Endometrial microvascular endothelial cells (primary cell): ENCODE measurements at regions not wholly inside any gene's neighbourhood (a gene's known extent, or its start where the extent isn't known, plus 50 kb on each side); places are given as distances from the start of the nearest gene placed in this dataset.
"Not testable (repeated sequence)": the region's sequence is repeated elsewhere in the genome, so short reads cannot be mapped to it uniquely, and the experiment has no call there.

ENCODE experiments used
- in situ Hi-C: cut with HindIII; loops from 2 replicates; pipeline ENCODE4 v1.10.0; 2017; ENCODE audit warnings: low sequenced_read_pairs, low pct_unique_long_range_greater_than_20kb; ENCODE audit errors: inconsistent ontology term

DNA sequence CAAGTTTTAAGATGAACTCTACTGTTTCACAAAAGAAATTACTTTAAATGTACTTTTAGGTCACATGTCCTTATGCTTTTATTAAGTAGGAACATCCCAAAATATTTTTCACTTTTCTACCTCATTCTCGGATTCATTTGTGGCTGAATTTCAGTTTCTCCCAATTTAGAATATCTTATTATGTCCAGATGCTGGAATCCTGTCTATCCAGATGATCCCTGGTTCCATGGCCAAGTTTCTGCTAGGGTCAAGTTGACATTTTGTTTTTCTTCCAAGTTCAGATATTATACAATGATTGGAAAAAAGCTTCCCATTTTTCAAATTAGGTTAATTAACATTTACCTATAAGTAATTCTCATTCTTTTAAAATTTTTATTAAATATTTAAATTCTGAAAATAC lies 181.8 kb upstream of the SLC16A7 start:
- in situ Hi-C loops: no loop called here

DNA sequence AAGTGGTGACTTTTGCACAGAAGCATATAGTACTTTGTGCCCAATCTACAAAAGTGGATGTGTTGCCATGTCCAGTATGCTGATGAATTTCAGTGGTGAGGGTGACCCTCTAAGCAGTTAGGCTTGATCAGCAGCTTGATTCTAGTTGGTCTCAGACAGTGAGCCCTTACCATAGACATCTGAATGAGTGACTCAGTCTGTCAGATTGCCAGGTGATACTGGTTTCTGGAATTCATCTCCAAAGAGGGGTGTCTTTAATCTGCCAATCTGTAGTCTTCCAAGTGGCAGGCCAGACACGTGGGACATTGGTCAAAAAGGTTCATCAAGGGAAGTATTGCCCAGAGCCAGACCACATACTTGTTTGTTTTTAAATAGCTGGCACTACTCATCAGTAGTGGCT lies 187.4 kb upstream of the SLC16A7 start:
- in situ Hi-C loops: no loop called here

- in situ Hi-C loops: no loop called here
These were observed 188.0 kb upstream of the SLC16A7 start for GRCh38 chr12:59407799-59408198.

DNA sequence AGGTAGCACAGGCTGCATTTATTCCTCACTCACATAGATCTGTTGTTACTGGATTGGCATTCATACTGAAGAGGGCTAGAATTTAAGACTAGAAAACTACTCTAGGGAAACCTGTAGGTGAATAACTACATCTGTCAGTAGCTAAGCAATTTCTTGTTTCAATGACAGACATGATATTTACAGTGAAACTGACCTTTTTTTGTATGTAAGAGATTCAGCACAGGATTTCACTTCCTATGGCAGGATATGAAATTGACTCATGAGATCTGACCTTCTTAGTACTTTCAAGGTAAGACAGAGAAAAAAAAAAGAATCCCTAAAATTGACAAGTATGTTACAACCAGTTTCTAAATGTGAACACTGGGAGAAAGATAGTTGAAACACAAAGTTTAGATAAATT lies 189.8 kb upstream of the SLC16A7 start:
- in situ Hi-C loops: no loop called here

DNA sequence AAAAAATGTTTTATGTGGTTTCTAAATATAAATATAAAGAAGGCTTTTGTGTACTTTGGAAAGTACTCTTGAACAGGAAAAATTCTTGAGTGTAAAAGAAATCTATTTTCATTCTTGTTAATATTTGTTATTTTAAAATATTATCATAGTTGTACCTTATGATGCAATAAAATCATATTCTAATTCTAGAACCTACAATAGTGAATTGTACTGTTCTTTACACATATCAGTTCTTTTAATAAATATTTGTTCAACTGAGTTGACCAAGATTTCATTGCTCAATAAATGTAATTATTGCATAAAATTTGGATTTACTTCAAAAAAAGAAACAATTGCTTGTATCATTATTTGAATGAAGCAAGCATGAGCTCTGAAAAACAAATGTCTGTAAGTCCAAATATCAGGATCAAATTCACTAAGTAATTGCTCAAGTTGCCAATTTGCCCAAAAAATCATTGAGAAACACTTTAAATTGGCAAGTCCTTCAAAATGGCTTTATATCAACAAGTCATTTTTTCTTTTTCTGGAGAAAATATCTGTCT lies 191.6 kb upstream of the SLC16A7 start:
- in situ Hi-C loops: no loop called here

- in situ Hi-C loops: no loop called here
These were observed 192.4 kb upstream of the SLC16A7 start for GRCh38 chr12:59403259-59403932.

GRCh38 chr12:59401862-59402261 lies 194.0 kb upstream of the SLC16A7 start:
- in situ Hi-C loops: no loop called here

DNA sequence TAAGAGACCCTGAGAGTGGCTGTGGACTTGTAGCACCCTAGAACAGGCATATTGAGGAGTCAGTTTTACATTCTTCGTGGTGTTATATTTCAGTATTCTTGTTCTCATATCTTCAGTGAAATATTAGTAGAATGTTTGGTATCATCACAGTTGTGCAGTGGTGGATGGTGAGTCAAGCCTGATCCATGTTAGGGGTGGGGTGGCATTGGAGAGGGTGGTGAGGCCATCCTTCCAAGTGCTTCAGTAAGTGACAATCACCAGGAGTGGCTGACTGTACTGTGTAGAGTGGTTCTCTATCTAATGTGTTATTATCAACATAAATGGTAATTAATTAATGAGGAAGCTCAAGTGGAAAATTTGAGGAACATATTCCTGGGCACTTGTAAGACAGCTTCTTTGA lies 197.7 kb upstream of the SLC16A7 start:
- in situ Hi-C loops: no loop called here

GRCh38 chr12:59396919-59397318 lies 198.9 kb upstream of the SLC16A7 start:
- in situ Hi-C loops: no loop called here

DNA sequence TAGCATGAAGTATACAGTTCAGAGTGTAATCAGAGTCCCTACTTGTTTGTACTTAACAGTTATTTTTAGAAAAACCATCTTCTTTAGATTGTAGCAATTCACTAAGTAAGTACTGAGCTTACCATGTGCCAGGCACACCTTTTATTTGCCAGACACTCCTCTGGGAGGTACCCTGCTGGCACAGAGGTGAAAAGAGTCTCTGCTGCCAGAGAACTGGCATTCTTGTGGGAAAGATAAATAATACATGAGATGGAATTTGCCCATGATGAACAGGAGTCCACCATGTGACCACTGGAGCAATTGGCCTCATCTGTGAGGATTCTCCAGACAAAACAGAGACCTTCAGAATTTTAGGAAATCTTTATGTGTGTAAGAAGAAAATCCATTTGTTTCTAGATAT lies 199.3 kb upstream of the SLC16A7 start:
- in situ Hi-C loops: no loop called here

DNA sequence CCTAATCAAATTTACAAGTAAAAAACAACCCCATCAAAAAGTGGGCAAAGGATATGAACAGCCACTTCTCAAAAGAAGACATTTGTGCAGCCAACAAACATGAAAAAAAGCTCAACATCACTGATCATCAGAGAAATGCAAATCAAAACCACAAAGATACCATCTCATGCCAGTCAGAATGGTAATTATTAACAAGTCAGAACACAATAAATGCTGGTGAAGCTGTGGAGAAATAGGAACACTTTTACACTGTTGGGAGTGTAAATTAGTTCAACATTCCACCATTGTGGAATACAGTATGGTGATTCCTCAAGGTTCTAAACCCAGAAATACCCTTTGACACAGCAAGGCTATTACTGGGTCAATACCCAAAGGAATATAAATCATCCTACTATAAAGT lies 200.5 kb upstream of the SLC16A7 start:
- in situ Hi-C loops: not testable (repeated sequence)

DNA sequence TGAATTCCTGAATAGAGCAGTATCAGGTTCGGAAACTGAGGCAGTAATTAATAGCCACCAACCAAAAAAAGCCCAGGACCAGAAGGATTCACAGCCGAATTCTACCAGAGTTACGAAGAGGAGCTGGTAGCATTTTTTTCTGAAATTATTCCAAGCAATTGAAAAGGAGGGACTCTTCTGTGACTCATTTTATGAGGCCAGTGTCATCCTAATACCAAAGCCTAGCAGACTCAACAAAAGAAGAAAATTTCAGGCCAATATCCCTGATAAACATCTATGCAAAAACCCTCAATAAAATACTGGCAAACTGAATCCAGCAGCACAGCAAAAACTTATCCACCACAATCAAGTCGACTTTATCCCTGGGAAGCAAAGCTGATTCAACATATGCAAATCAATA lies 202.3 kb upstream of the SLC16A7 start:
- in situ Hi-C loops: no loop called here

GRCh38 chr12:59389968-59390576 lies 205.8 kb upstream of the SLC16A7 start:
- in situ Hi-C loops: no loop called here

DNA sequence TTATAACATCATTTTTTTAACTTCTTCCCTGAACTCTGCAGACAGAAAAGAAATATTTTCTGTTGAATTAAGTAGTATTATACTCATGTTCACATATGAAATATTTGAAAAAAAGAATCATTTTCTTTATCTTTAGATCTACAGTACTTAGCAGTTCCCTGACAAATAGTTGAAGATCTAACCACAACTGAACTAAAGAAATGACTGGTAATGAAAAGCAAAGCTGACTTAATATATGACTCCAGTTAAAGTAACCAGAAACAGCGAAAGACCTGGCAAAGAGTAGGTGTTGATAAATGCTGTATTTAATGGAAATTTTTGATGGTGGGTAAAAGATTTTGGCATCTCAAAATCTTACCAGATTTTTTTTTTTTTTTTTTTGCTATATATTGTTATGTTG lies 207.1 kb upstream of the SLC16A7 start:
- in situ Hi-C loops: no loop called here

- in situ Hi-C loops: no loop called here
These were observed 207.7 kb upstream of the SLC16A7 start for GRCh38 chr12:59388176-59388575.

GRCh38 chr12:59386236-59386635 lies 209.6 kb upstream of the SLC16A7 start:
- in situ Hi-C loops: no loop called here

- in situ Hi-C loops: no loop called here
These were observed 212.6 kb upstream of the SLC16A7 start for GRCh38 chr12:59383079-59383822.

GRCh38 chr12:59382282-59383078 lies 213.3 kb upstream of the SLC16A7 start:
- in situ Hi-C loops: no loop called here

DNA sequence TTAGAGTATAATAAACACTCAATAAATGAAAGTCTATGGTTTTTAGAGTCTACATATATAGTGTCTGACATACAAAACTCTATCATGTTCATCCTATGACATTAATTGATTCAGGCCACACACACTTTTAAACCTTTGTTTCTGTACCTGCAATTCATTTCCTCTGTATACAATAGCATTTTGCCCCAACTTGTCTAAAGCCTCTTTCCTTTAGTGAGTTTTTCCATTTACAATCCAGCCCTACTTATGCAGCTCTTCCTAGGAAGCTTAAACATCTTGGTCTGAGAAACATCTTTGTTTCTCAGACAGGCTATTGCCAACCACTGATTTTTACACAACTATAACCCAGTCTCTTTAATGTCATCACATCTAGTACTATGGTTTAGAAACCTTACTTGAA lies 214.7 kb upstream of the SLC16A7 start:
- in situ Hi-C loops: no loop called here
